ENCODE measurements at regions not wholly inside any gene's neighbourhood (a gene's known extent, or its start where the extent isn't known, plus 50 kb on each side); places are given as distances from the start of the nearest gene placed in this dataset.

GRCh38 chr2:107313316-107313715 is 427.3 kb upstream of the ST6GAL2 start:
- no peak for DNase-seq (ENCODE audit: low spot score)

- DNase-seq (ENCODE audit: low spot score), result no peak
These were observed 434.9 kb upstream of the ST6GAL2 start for GRCh38 chr2:107320881-107321280.

- DNase-seq (ENCODE audit: low spot score), result no peak
These were observed 436.4 kb upstream of the ST6GAL2 start for GRCh38 chr2:107322416-107322815.

DNA sequence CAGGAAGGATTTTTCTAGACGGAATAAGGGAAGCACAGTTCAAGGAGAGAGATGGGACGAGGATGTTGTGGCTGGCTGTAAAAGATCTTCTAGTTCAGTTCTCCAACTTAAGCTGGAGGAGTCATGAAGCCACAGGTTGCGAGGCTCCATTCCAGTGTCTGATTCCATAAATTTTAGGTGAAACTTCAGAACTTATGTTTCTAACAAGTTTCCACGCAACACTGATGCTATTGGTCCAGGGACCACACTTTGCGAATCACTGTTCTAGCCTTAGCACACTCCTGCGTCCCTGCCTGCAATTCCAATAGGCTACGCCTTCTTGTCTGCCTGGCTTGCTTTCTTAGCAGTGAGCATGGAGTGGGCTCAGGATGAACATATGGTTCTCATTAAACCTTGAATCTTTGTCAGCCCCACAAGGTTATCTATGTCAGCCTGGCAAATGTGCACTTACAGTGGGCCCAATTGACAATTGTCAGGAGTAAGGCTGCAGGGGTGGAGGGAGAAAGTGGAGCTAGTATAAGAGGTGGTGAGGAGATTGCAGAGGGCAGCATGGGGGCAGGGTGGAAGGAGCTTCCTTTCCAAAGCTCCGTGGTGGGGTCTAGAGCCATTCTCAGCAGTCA is 438.1 kb upstream of the ST6GAL2 start:
- DNase-seq (ENCODE audit: low spot score), result no peak

- no peak for DNase-seq (ENCODE audit: low spot score)
These were observed 440.2 kb upstream of the ST6GAL2 start for GRCh38 chr2:107325981-107326786.

DNA sequence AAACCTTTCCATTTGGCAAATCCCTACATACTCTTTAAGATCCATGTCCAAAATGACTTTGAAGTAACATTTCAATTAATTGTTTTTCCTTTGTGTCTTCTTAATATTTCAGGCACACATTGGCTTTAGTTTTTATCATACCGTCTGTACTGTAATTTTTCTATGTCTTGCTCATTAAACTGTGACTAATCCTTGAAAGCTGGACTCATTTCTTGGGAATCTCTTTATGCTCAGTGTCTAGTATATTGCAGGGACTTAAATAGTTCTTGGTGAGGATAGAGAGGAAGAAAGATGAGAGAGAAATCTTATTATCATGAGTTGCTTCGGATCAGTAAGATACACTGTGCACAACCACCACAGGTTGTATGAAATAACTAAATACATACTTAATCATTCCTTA is 448.3 kb upstream of the ST6GAL2 start:
- no peak for DNase-seq (ENCODE audit: low spot score)

DNA sequence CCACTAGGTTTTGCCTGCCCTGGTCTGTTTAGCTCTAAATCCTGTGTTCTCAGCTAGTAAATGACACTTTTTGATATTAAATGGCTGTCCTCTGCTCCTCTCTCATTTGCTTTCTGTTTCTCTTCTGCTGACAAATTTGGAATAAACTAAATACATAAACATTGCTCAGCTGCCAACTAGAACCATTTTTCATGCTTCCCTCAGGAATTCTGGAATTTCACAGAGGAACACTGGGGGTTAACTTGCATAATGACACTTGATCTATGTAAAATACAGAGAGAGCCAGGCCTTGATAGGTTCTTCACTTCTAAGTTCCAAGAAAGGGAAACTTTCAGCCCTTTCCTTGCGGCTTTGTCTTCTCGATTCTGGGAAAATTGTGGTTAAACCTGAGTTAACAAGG is 450.6 kb upstream of the ST6GAL2 start:
- no peak for DNase-seq (ENCODE audit: low spot score)

DNA sequence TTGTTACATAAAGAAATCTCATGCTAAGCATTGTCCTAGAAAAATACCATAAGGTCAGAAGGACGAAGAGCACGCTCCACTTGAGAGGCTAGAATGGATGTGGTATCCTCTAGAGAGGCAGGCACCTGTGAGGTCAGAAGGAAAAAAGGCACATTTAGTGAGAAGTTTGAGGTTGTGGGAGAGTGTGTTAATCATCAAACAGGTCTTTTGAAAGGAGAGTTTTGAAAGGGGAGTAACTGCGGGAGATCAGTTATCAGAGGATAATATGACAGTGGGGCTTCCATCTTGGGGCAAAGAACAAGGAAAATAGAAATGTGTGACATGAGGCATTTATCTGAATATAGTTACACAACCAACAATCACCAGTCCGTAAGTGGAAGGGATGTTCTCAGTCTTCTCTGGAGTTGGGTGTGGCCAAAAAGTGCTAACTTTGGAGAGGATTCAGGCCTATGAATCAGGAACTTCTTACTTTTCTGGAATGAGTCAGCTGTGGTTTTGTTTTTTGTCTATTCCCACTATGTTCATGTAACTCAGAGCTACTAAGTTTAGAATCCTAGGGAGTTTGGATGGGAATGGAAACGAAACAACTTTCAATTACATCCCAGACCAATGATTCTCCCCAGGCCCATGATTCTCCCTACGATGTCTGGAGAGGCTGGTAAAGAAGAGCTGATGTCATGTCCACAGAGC is 451.4 kb upstream of the ST6GAL2 start:
- no peak for DNase-seq (ENCODE audit: low spot score)

- DNase-seq (ENCODE audit: low spot score), result no peak
These were observed 452.1 kb upstream of the ST6GAL2 start for GRCh38 chr2:107338059-107338458.

- no peak for DNase-seq (ENCODE audit: low spot score)
These were observed 452.6 kb upstream of the ST6GAL2 start for GRCh38 chr2:107338571-107338970.

DNA sequence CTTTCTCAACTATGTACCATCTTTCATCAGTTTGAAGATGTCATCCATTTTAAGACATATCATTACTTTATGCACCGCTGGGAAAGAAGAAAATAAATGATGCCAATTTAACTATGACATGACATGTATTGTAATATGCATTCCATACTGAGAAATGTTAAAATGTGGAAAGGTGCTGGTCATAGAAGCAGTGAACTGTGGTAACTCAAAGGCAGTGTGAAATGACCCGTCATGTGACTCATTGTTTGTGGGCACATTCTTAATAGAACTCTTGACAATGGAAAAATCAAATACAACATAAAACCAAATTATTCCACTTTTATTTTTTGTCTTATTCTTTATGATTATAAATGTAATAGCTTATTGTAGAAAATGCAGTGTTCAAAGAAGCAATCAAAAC is 455.0 kb upstream of the ST6GAL2 start:
- no peak for DNase-seq (ENCODE audit: low spot score)

DNA sequence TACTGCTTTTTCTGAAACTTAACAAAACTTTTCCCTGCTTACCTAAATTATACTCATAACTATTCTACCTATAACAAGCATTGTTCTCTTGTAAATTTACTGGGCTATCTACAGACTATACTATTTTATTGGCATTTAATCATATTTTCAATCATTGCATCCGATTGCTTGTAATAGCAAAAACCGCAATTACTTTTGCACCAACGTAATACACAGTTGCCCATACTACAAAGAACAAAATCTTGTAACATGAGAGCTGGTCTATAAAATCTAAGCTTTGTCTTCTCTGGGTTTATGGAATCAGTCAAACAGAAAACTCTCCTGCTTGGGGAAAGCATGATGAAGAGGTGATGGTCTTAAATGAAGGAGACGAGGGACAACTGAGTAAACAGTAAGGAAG is 463.4 kb upstream of the ST6GAL2 start:
- DNase-seq (ENCODE audit: low spot score), result no peak

- no peak for DNase-seq (ENCODE audit: low spot score)
These were observed 468.2 kb upstream of the ST6GAL2 start for GRCh38 chr2:107354175-107354574.

DNA sequence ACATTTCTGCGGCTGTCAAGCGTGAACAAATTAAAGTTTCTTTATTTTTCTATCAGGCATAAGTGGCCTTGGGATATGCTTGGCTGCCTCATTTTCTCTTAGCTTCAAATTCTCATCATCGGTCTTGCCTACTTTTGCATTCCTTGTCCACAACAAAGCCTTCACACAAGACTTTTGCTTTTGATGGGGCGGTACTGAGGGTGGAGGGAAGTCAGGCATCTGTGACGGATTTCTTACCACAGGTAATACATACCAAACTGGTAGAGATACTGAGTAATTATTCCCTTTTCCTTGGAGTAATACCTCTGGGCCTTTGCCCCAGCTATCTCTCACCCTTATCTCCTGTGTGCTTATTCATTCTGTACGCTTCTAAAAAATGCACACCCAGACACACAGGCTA is 468.3 kb upstream of the RGPD4 start:
- no peak for DNase-seq (ENCODE audit: low spot score)

DNA sequence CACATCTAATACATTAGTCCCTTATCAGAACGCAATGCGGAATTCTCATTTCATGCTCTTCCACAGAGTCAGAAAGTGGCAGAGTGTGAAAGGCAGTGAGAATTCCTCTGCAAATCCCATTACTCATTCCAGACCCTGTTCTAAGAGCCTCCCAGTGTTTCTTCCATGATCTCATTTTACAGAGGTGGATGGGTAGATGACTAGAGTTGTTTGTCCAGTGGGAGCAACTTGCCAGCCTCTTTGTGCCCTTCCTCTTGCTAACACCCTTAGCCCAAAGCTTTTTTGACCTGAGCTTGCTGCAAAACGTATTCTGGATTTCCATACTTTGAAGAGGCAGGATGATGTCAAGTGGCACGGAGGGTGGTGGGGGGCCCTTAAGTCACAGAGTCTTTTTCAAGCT is 467.7 kb upstream of the RGPD4 start:
- DNase-seq (ENCODE audit: low spot score), result no peak

GRCh38 chr2:107361751-107362381 is 464.8 kb upstream of the RGPD4 start:
- DNase-seq (ENCODE audit: low spot score), result no peak

GRCh38 chr2:107362993-107363392 is 463.7 kb upstream of the RGPD4 start:
- no peak for DNase-seq (ENCODE audit: low spot score)

DNA sequence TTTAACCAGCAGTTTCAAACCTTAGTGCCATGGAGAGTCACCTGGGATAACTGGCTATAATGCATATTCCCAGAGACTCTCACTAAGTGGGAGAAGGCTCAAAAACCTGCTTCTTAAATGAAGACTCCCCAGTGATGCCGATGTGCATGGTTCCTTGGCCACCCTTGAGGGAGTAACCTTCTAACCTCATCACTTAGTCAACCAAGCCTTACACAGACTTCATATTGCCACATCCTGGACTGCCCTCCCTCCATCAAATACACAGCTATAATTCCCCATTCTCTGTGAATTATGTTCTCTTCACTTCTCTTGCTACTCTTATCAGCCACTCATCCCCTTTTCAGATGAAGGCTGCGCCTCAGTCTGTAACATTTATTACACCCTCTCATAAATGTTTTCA is 462.9 kb upstream of the RGPD4 start:
- no peak for DNase-seq (ENCODE audit: low spot score)

DNA sequence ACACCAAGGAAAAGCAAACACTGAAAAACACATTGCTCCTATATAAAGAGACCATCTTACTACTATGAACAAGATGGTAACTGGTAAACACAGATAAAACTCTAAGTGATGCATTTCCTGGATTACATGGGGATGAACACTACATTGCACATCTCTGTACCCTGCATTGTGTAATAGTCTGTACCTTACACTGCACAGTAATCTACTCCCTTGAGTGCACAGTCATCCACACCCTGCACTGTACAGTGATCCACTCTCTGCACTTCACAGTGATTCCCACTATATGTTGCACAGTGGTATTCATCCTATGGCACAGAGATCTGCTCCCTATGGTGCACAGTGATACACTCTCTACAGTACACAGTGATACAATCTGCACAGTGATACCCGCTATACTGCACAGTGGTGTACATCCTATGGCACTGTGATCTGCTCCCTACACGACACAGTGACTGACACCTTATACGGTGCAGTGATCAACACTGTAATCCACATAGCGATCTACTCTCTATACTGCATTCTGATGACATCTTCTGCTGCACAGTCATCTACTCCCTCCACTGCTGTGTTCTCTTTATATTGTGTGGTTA is 462.2 kb upstream of the RGPD4 start:
- DNase-seq (ENCODE audit: low spot score), result no peak

DNA sequence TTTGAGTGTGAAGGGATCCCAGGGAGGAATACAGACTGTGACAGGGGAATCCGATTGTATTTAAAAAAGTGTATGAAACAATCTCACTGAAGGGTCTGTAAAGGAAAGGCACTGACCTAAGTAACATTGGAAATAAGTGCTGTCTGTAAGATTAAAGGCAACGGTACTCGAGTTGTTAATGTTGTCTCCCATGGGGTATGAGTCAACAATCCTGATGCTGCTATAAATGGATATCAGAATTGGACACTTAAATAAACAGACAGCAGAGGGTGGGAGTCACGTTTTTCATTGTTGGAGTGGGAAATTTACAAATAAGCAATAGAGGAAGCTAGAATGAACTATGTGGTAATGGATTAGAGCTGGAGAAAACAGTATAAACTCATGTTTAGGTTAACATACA is 452.4 kb upstream of the RGPD4 start:
- no peak for DNase-seq (ENCODE audit: low spot score)

GRCh38 chr2:107376909-107377308 is 449.8 kb upstream of the RGPD4 start:
- no peak for DNase-seq (ENCODE audit: low spot score)

DNA sequence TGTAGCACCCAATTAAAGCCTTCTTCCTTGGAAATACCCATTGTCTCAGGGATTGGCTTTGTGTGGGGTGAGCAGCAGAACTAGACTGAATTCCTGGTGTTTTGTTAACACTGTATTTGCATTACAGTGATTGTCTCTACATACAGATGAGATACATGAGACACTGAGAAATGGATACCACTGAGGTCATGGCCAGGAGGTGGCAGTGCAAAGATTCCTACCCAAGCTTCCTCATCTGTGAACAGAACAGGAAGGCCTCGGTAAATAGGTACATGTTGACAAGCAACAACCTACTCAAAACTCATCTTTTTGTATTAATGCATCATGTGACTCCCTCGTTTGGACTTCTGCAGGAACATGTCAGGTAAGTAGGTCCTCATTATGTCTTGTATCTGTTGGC is 445.8 kb upstream of the RGPD4 start:
- DNase-seq (ENCODE audit: low spot score), result no peak
